ENCODE measurements at regions not wholly inside any gene's neighbourhood (a gene's known extent, or its start where the extent isn't known, plus 50 kb on each side); places are given as distances from the start of the nearest gene placed in this dataset.

GRCh38 chr17:72249441-72249840 lies 128.6 kb downstream of the SOX9 start:
- 90% methylated on average over 3 of the region's 5 CpGs for WGBS (ENCODE audit: insufficient coverage)
- Histone ChIP-seq H3K27ac (ENCODE audit: low read depth, low read length) (no peak overlapping the region), H3K36me3 (ENCODE audit: control insufficient read depth, insufficient read depth, low read length) (no peaks in the 10 kb centered on the region), H3K9me3 (ENCODE audit: control insufficient read depth, insufficient read depth, low read length) (no peaks in the 10 kb centered on the region), H3K4me3 (ENCODE audit: low read depth, low read length) (no peak overlapping the region), H3K4me1 (ENCODE audit: control insufficient read depth, insufficient read depth, low read length) (no peaks in the 10 kb centered on the region), H3K27me3 (ENCODE audit: control insufficient read depth, insufficient read depth, low read length) (no peaks in the 10 kb centered on the region)
- no peak for DNase-seq (ENCODE audit: low read depth in 4 of 6, low spot score in 6 of 6)

- Histone ChIP-seq H3K4me3 (ENCODE audit: low read depth, low read length) (no peak overlapping the region), H3K4me1 (ENCODE audit: control insufficient read depth, insufficient read depth, low read length) (no peaks in the 10 kb centered on the region), H3K27ac (ENCODE audit: low read depth, low read length) (no peak overlapping the region), H3K27me3 (ENCODE audit: control insufficient read depth, insufficient read depth, low read length) (no peaks in the 10 kb centered on the region), H3K9me3 (ENCODE audit: control insufficient read depth, insufficient read depth, low read length) (no peaks in the 10 kb centered on the region), H3K36me3 (ENCODE audit: control insufficient read depth, insufficient read depth, low read length) (no peaks in the 10 kb centered on the region)
- WGBS (ENCODE audit: insufficient coverage) = no CpG with 5 or more reads among the region's 1 CpG
- DNase-seq (ENCODE audit: low read depth in 4 of 6, low spot score in 6 of 6) = no peak
These were observed 129.4 kb downstream of the SOX9 start for GRCh38 chr17:72250206-72250605.

- no peak for DNase-seq (ENCODE audit: low read depth in 4 of 6, low spot score in 6 of 6)
- no peaks in the 10 kb centered on the region for H3K9me3 ChIP-seq (ENCODE audit: control insufficient read depth, insufficient read depth, low read length)
- no peak overlapping the region for H3K27ac ChIP-seq (ENCODE audit: low read depth, low read length)
- no peaks in the 10 kb centered on the region for H3K27me3 ChIP-seq (ENCODE audit: control insufficient read depth, insufficient read depth, low read length)
- H3K4me3 ChIP-seq (ENCODE audit: low read depth, low read length) = no peak overlapping the region
- WGBS (ENCODE audit: insufficient coverage) = 77% methylated on average over 1 of the region's 3 CpGs
- H3K4me1 ChIP-seq (ENCODE audit: control insufficient read depth, insufficient read depth, low read length) = no peaks in the 10 kb centered on the region
- H3K36me3 ChIP-seq (ENCODE audit: control insufficient read depth, insufficient read depth, low read length) = no peaks in the 10 kb centered on the region
These were observed 132.8 kb downstream of the SOX9 start for GRCh38 chr17:72253597-72253996.

GRCh38 chr17:72254808-72255449 lies 134.1 kb downstream of the SOX9 start:
- no peaks in the 10 kb centered on the region for H3K27me3 ChIP-seq (ENCODE audit: control insufficient read depth, insufficient read depth, low read length)

GRCh38 chr17:72255481-72255880 lies 134.7 kb downstream of the SOX9 start:
- Histone ChIP-seq H3K9me3 (ENCODE audit: control insufficient read depth, insufficient read depth, low read length) (no peaks in the 10 kb centered on the region), H3K4me1 (ENCODE audit: control insufficient read depth, insufficient read depth, low read length) (no peaks in the 10 kb centered on the region), H3K27ac (ENCODE audit: low read depth, low read length) (no peak overlapping the region), H3K36me3 (ENCODE audit: control insufficient read depth, insufficient read depth, low read length) (no peaks in the 10 kb centered on the region), H3K4me3 (ENCODE audit: low read depth, low read length) (no peak overlapping the region), H3K27me3 (ENCODE audit: control insufficient read depth, insufficient read depth, low read length) (no peaks in the 10 kb centered on the region)
- peak in 1 of 6 donors; percentile 27 for DNase-seq (ENCODE audit: low read depth in 4 of 6, low spot score in 6 of 6)
- WGBS (ENCODE audit: insufficient coverage) = no CpG with 5 or more reads among the region's 3 CpGs

More at GRCh38 chr17:72254808-72255449, 134.1 kb downstream of the SOX9 start:
- DNase-seq (ENCODE audit: low read depth in 4 of 6, low spot score in 6 of 6) = no peak
- H3K4me3 ChIP-seq (ENCODE audit: low read depth, low read length) = no peak overlapping the region
- no peak overlapping the region for H3K27ac ChIP-seq (ENCODE audit: low read depth, low read length)
- 87% methylated on average over 4 of the region's 4 CpGs for WGBS (ENCODE audit: insufficient coverage)
- H3K4me1 ChIP-seq (ENCODE audit: control insufficient read depth, insufficient read depth, low read length) = no peaks in the 10 kb centered on the region
- H3K36me3 ChIP-seq (ENCODE audit: control insufficient read depth, insufficient read depth, low read length) = no peaks in the 10 kb centered on the region
- H3K9me3 ChIP-seq (ENCODE audit: control insufficient read depth, insufficient read depth, low read length) = no peaks in the 10 kb centered on the region

- H3K4me3 ChIP-seq (ENCODE audit: low read depth, low read length) = no peak overlapping the region
- no peaks in the 10 kb centered on the region for H3K27me3 ChIP-seq (ENCODE audit: control insufficient read depth, insufficient read depth, low read length)
- no peaks in the 10 kb centered on the region for H3K9me3 ChIP-seq (ENCODE audit: control insufficient read depth, insufficient read depth, low read length)
- no peak for DNase-seq (ENCODE audit: low read depth in 4 of 6, low spot score in 6 of 6)
- no peaks in the 10 kb centered on the region for H3K36me3 ChIP-seq (ENCODE audit: control insufficient read depth, insufficient read depth, low read length)
- 100% methylated on average over 2 of the region's 3 CpGs for WGBS (ENCODE audit: insufficient coverage)
- no peaks in the 10 kb centered on the region for H3K4me1 ChIP-seq (ENCODE audit: control insufficient read depth, insufficient read depth, low read length)
- H3K27ac ChIP-seq (ENCODE audit: low read depth, low read length) = no peak overlapping the region
These were observed 137.9 kb downstream of the SOX9 start for GRCh38 chr17:72258711-72259110.

GRCh38 chr17:72259922-72260321 lies 139.1 kb downstream of the SOX9 start:
- Histone ChIP-seq H3K27me3 (ENCODE audit: control insufficient read depth, insufficient read depth, low read length) (no peaks in the 10 kb centered on the region), H3K9me3 (ENCODE audit: control insufficient read depth, insufficient read depth, low read length) (no peaks in the 10 kb centered on the region), H3K4me3 (ENCODE audit: low read depth, low read length) (no peak overlapping the region), H3K27ac (ENCODE audit: low read depth, low read length) (no peak overlapping the region), H3K4me1 (ENCODE audit: control insufficient read depth, insufficient read depth, low read length) (no peaks in the 10 kb centered on the region), H3K36me3 (ENCODE audit: control insufficient read depth, insufficient read depth, low read length) (no peaks in the 10 kb centered on the region)
- DNase-seq (ENCODE audit: low read depth in 4 of 6, low spot score in 6 of 6) = peak in 1 of 6 donors; percentile 45
- WGBS (ENCODE audit: insufficient coverage) = 57% methylated on average over 3 of the region's 6 CpGs

GRCh38 chr17:72262766-72263165 lies 141.9 kb downstream of the SOX9 start:
- H3K27me3 ChIP-seq (ENCODE audit: control insufficient read depth, insufficient read depth, low read length) = no peaks in the 10 kb centered on the region
- H3K4me1 ChIP-seq (ENCODE audit: control insufficient read depth, insufficient read depth, low read length) = no peaks in the 10 kb centered on the region
- H3K4me3 ChIP-seq (ENCODE audit: low read depth, low read length) = no peak overlapping the region
- H3K9me3 ChIP-seq (ENCODE audit: control insufficient read depth, insufficient read depth, low read length) = no peaks in the 10 kb centered on the region
- no peak overlapping the region for H3K27ac ChIP-seq (ENCODE audit: low read depth, low read length)
- no peak for DNase-seq (ENCODE audit: low read depth in 4 of 6, low spot score in 6 of 6)
- no peaks in the 10 kb centered on the region for H3K36me3 ChIP-seq (ENCODE audit: control insufficient read depth, insufficient read depth, low read length)

- Histone ChIP-seq H3K27ac (ENCODE audit: low read depth, low read length) (no peak overlapping the region), H3K9me3 (ENCODE audit: control insufficient read depth, insufficient read depth, low read length) (no peaks in the 10 kb centered on the region), H3K4me1 (ENCODE audit: control insufficient read depth, insufficient read depth, low read length) (no peaks in the 10 kb centered on the region), H3K4me3 (ENCODE audit: low read depth, low read length) (no peak overlapping the region), H3K36me3 (ENCODE audit: control insufficient read depth, insufficient read depth, low read length) (no peaks in the 10 kb centered on the region), H3K27me3 (ENCODE audit: control insufficient read depth, insufficient read depth, low read length) (no peaks in the 10 kb centered on the region)
- no peak for DNase-seq (ENCODE audit: low read depth in 4 of 6, low spot score in 6 of 6)
- WGBS (ENCODE audit: insufficient coverage) = no CpG with 5 or more reads among the region's 4 CpGs
These were observed 144.0 kb downstream of the SOX9 start for GRCh38 chr17:72264682-72265405.
